ENCODE measurements at regions not wholly inside any gene's neighbourhood (a gene's known extent, or its start where the extent isn't known, plus 50 kb on each side); places are given as distances from the start of the nearest gene placed in this dataset.
"Not testable (repeated sequence)": the region's sequence is repeated elsewhere in the genome, so short reads cannot be mapped to it uniquely, and the experiment has no call there.

- no peak for DNase-seq (ENCODE audit: low spot score in 2 of 2)
- no peak overlapping the region for H3K4me3 ChIP-seq
- no peaks in the 10 kb centered on the region for H3K27me3 ChIP-seq
- H3K36me3 ChIP-seq, result no peaks in the 10 kb centered on the region
- peaks cover 5 to 12% of the 10 kb centered on the region in 2 donors for H3K9me3 ChIP-seq
- intact Hi-C loops (cut with DNase I; ENCODE audit: low total_unique reads), result no loop called here
- H3K27ac ChIP-seq, result no peak overlapping the region
- TF ChIP-seq CTCF (IDR thresholded peaks at IDR 0.05) (no peak), POLR2A (IDR thresholded peaks at IDR 0.05) (no peak)
- H3K4me1 ChIP-seq, result no peaks in the 10 kb centered on the region
Observed at GRCh38 chr5:82952326-82952725, 124.9 kb downstream of the TMEM167A start.

GRCh38 chr5:82944267-82944666, 132.9 kb downstream of the TMEM167A start:
- H3K36me3 ChIP-seq; H3K9me3 ChIP-seq; intact Hi-C loops (cut with DNase I; ENCODE audit: low total_unique reads); H3K27me3 ChIP-seq; H3K4me3 ChIP-seq; H3K27ac ChIP-seq; DNase-seq (ENCODE audit: low spot score in 2 of 2); H3K4me1 ChIP-seq: not testable (repeated sequence)

- Histone ChIP-seq H3K27me3 (no peaks in the 10 kb centered on the region), H3K4me1 (no peaks in the 10 kb centered on the region), H3K27ac (no peak overlapping the region), H3K4me3 (no peak overlapping the region), H3K36me3 (no peaks in the 10 kb centered on the region), H3K9me3 (peaks cover 3 to 7% of the 10 kb centered on the region in 2 donors)
- TF ChIP-seq POLR2AphosphoS5 (IDR thresholded peaks at IDR 0.05) (no peak), POLR2A (IDR thresholded peaks at IDR 0.05) (no peak), CTCF (IDR thresholded peaks at IDR 0.05) (no peak)
- no peak for DNase-seq (ENCODE audit: low spot score in 2 of 2)
- intact Hi-C loops (cut with DNase I; ENCODE audit: low total_unique reads), result no loop called here
Observed at GRCh38 chr5:82942083-82942881, 134.9 kb downstream of the TMEM167A start.

- no peak for TF ChIP-seq POLR2A (IDR thresholded peaks at IDR 0.05)
- no peaks in the 10 kb centered on the region for H3K4me1 ChIP-seq
- H3K27me3 ChIP-seq, result no peaks in the 10 kb centered on the region
- peaks cover 2% of the 10 kb centered on the region in 2 donors for H3K9me3 ChIP-seq
- DNase-seq (ENCODE audit: low spot score in 2 of 2), result no peak
- H3K36me3 ChIP-seq, result no peaks in the 10 kb centered on the region
- H3K4me3 ChIP-seq, result no peak overlapping the region
- intact Hi-C loops (cut with DNase I; ENCODE audit: low total_unique reads), result no loop called here
- no peak overlapping the region for H3K27ac ChIP-seq
Observed at GRCh38 chr5:82938901-82939725, 138.1 kb downstream of the TMEM167A start.

- H3K27ac ChIP-seq; H3K9me3 ChIP-seq; DNase-seq (ENCODE audit: low spot score in 2 of 2); H3K36me3 ChIP-seq; H3K4me3 ChIP-seq; H3K27me3 ChIP-seq; intact Hi-C loops (cut with DNase I; ENCODE audit: low total_unique reads); H3K4me1 ChIP-seq: not testable (repeated sequence)
Observed at GRCh38 chr5:82932473-82933220, 144.5 kb downstream of the TMEM167A start.

GRCh38 chr5:82931110-82931509, 146.1 kb downstream of the TMEM167A start:
- no peak overlapping the region for H3K4me3 ChIP-seq
- H3K27me3 ChIP-seq, result no peaks in the 10 kb centered on the region
- H3K4me1 ChIP-seq, result no peaks in the 10 kb centered on the region
- peak overlapping the region; percentile 60 to 62 for H3K27ac ChIP-seq
- no peak for TF ChIP-seq CTCF (IDR thresholded peaks at IDR 0.05)
- no peak for TF ChIP-seq POLR2AphosphoS5 (IDR thresholded peaks at IDR 0.05)
- no peak for TF ChIP-seq POLR2A (IDR thresholded peaks at IDR 0.05)
- DNase-seq (ENCODE audit: low spot score in 2 of 2), result no peak
- intact Hi-C loops (cut with DNase I; ENCODE audit: low total_unique reads), result no loop called here
- no peaks in the 10 kb centered on the region for H3K36me3 ChIP-seq
- H3K9me3 ChIP-seq, result no peaks in the 10 kb centered on the region
